ENCODE measurements at regions not wholly inside any gene's neighbourhood (a gene's known extent, or its start where the extent isn't known, plus 50 kb on each side); places are given as distances from the start of the nearest gene placed in this dataset.

DNA sequence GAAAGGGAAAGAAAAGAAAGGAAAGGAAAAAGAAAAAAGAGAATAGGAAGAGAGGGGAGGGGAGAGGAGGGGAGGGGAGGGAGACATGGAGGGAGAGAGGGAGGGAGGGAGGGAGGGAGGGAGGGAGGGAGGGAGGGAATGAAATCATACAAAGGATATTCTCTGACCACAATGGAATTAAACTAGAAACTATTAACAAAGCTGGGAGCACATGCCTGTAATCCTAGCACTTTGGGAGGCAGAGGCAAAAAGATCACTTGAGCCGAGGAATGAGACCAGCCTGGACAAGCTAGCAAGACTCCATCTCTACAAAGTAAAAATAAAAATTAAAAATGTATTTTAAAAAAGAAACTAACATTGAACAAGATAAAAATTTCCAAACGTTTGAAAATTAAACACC is 62.8 kb downstream of the ILRUN start:
- Histone ChIP-seq H3K36me3 (ENCODE audit: control insufficient read depth in 1 of 2, insufficient read depth in 2 of 2, low read length in 2 of 2) (no peaks in the 10 kb centered on the region), H3K4me1 (ENCODE audit: control insufficient read depth in 1 of 2, insufficient read depth in 2 of 2, low read length in 2 of 2) (peaks cover 8 to 42% of the 10 kb centered on the region in 2 experiments), H2AFZ (ENCODE audit: low read depth, low read length, poor library complexity, severe bottlenecking) (no peak overlapping the region), H3K4me3 (replicated peaks in 1 of 2; ENCODE audit: low read depth in 1 of 2, low read length in 2 of 2) (no peak overlapping the region), H3K4me2 (ENCODE audit: low read length) (no peak overlapping the region), H3K79me2 (ENCODE audit: insufficient read depth, low read length) (peaks cover 14% of the 10 kb centered on the region; the same call in 1 of the 2 replicates), H3K27ac (ENCODE audit: low read depth, low read length) (no peak overlapping the region), H3K9me3 (ENCODE audit: control insufficient read depth in 1 of 2, insufficient read depth in 1 of 2, low read depth in 1 of 2, low read length in 2 of 2) (no peaks in the 10 kb centered on the region), H3K27me3 (ENCODE audit: insufficient read depth, low read length) (no peaks in the 10 kb centered on the region), H4K20me1 (ENCODE audit: insufficient read depth) (no peaks in the 10 kb centered on the region), H3K9me2 (ENCODE audit: insufficient read depth) (no peaks in the 10 kb centered on the region), H3K9ac (ENCODE audit: low read length) (no peak overlapping the region)
- BruUV-seq (replicated peaks): no TSS peak
- ChIA-PET POLR2A (no interaction called here), CTCF (no interaction called here), RAD21 (ENCODE audit: low non-redundant PET in 1 of 2, low total read pairs in 2 of 2, uncharacterized antibody in 2 of 2, unreplicated experiment in 2 of 2) (no interaction called here)
- ATAC-seq (no peak), DNase-seq (ENCODE audit: low read depth, low spot score) (no peak)
- intact Hi-C loops (cut with micrococcal nuclease): loop anchor here (10.0 kb wide), 1 partner anchor 121 kb away; the partner anchor contains the start of gene SNRPC
- TF ChIP-seq TCF7L2 (IDR thresholded peaks at IDR 0.05; ENCODE audit: borderline replicate concordance, extremely low read depth, insufficient read depth, insufficient read length) (no peak), SRF (IDR thresholded peaks at IDR 0.05; ENCODE audit: low read depth) (no peak), RAD21 (IDR thresholded peaks at IDR 0.05; ENCODE audit: low read depth) (no peak), EZH2phosphoT487 (IDR thresholded peaks at IDR 0.05; ENCODE audit: borderline replicate concordance) (no peak), YY1 (IDR thresholded peaks at IDR 0.05; ENCODE audit: extremely low read depth, insufficient replicate concordance, low read depth, low read length) (no peak), SP1 (IDR thresholded peaks at IDR 0.05; ENCODE audit: low read depth) (no peak), POLR2A (IDR thresholded peaks at IDR 0.05; ENCODE audit: borderline replicate concordance, extremely low read depth, insufficient read depth, insufficient read length) (no peak), MAX (IDR thresholded peaks at IDR 0.05) (no peak), SIN3A (IDR thresholded peaks at IDR 0.05; ENCODE audit: low read depth) (no peak)

DNA sequence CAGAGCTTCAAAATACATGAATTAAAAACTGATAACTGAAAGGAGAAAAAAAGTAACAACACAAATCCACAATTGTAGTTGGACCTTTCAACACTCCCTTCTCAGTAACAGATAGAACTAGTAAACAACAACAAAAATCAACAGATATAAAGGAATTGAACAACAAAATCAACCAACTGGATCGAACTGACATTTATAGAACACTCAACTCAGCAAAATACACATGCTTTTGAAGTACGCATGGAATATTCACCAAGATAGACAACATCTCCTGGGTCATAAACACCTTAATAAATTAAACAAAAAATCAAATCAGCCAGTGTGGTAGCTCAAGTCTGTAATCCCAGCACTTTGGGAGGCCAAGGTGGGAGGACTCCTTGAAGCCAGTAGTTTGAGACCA is 63.3 kb downstream of the ILRUN start:
- ChIA-PET RAD21 (ENCODE audit: low non-redundant PET in 1 of 2, low total read pairs in 2 of 2, uncharacterized antibody in 2 of 2, unreplicated experiment in 2 of 2) (no interaction called here), CTCF (no interaction called here), POLR2A (no interaction called here)
- DNase-seq (ENCODE audit: low read depth, low spot score) (no peak), ATAC-seq (no peak)
- no TSS peak for BruUV-seq (replicated peaks)
- no peaks in the 10 kb centered on the region for H3K9me3 ChIP-seq (ENCODE audit: control insufficient read depth in 1 of 2, insufficient read depth in 1 of 2, low read depth in 1 of 2, low read length in 2 of 2)
- no peaks in the 10 kb centered on the region for H3K27me3 ChIP-seq (ENCODE audit: insufficient read depth, low read length)
- H3K36me3 ChIP-seq (ENCODE audit: control insufficient read depth in 1 of 2, insufficient read depth in 2 of 2, low read length in 2 of 2): no peaks in the 10 kb centered on the region
- no peak overlapping the region for H3K4me3 ChIP-seq (replicated peaks in 1 of 2; ENCODE audit: low read depth in 1 of 2, low read length in 2 of 2)
- H3K9me2 ChIP-seq (ENCODE audit: insufficient read depth): no peaks in the 10 kb centered on the region
- intact Hi-C loops (cut with micrococcal nuclease): loop anchor here (10.0 kb wide), 1 partner anchor 122 kb away; the partner anchor contains the start of gene SNRPC
- H4K20me1 ChIP-seq (ENCODE audit: insufficient read depth): no peaks in the 10 kb centered on the region
- peaks cover 16% of the 10 kb centered on the region; the same call in 1 of the 2 replicates for H3K79me2 ChIP-seq (ENCODE audit: insufficient read depth, low read length)
- no peak overlapping the region for H3K4me2 ChIP-seq (ENCODE audit: low read length)
- H3K4me1 ChIP-seq (ENCODE audit: control insufficient read depth in 1 of 2, insufficient read depth in 2 of 2, low read length in 2 of 2): peaks cover 8 to 47% of the 10 kb centered on the region in 2 experiments
- no peak overlapping the region for H3K27ac ChIP-seq (ENCODE audit: low read depth, low read length)
- no peak overlapping the region for H3K9ac ChIP-seq (ENCODE audit: low read length)
- H2AFZ ChIP-seq (ENCODE audit: low read depth, low read length, poor library complexity, severe bottlenecking): no peak overlapping the region
- TF ChIP-seq POLR2A (IDR thresholded peaks at IDR 0.05; ENCODE audit: borderline replicate concordance, extremely low read depth, insufficient read depth, insufficient read length): no peak
- TF ChIP-seq ELF1 (IDR thresholded peaks at IDR 0.05; ENCODE audit: borderline replicate concordance, low read depth): no peak
- no peak for TF ChIP-seq EZH2phosphoT487 (IDR thresholded peaks at IDR 0.05; ENCODE audit: borderline replicate concordance)
- no peak for TF ChIP-seq ZFX (IDR thresholded peaks at IDR 0.05)
- TF ChIP-seq, protein P1, sequence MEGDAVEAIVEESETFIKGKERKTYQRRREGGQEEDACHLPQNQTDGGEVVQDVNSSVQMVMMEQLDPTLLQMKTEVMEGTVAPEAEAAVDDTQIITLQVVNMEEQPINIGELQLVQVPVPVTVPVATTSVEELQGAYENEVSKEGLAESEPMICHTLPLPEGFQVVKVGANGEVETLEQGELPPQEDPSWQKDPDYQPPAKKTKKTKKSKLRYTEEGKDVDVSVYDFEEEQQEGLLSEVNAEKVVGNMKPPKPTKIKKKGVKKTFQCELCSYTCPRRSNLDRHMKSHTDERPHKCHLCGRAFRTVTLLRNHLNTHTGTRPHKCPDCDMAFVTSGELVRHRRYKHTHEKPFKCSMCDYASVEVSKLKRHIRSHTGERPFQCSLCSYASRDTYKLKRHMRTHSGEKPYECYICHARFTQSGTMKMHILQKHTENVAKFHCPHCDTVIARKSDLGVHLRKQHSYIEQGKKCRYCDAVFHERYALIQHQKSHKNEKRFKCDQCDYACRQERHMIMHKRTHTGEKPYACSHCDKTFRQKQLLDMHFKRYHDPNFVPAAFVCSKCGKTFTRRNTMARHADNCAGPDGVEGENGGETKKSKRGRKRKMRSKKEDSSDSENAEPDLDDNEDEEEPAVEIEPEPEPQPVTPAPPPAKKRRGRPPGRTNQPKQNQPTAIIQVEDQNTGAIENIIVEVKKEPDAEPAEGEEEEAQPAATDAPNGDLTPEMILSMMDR (IDR thresholded peaks at IDR 0.05 in 2 of 3, conservative IDR thresholded peaks at IDR 0.05 in 1 of 3; ENCODE audit: borderline replicate concordance in 1 of 3, insufficient read depth in 1 of 3, low read depth in 2 of 3, low read length in 2 of 3): no peak
- TF ChIP-seq, protein P2, sequence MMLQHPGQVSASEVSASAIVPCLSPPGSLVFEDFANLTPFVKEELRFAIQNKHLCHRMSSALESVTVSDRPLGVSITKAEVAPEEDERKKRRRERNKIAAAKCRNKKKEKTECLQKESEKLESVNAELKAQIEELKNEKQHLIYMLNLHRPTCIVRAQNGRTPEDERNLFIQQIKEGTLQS (IDR thresholded peaks at IDR 0.05): no peak
- TF ChIP-seq, protein P3, sequence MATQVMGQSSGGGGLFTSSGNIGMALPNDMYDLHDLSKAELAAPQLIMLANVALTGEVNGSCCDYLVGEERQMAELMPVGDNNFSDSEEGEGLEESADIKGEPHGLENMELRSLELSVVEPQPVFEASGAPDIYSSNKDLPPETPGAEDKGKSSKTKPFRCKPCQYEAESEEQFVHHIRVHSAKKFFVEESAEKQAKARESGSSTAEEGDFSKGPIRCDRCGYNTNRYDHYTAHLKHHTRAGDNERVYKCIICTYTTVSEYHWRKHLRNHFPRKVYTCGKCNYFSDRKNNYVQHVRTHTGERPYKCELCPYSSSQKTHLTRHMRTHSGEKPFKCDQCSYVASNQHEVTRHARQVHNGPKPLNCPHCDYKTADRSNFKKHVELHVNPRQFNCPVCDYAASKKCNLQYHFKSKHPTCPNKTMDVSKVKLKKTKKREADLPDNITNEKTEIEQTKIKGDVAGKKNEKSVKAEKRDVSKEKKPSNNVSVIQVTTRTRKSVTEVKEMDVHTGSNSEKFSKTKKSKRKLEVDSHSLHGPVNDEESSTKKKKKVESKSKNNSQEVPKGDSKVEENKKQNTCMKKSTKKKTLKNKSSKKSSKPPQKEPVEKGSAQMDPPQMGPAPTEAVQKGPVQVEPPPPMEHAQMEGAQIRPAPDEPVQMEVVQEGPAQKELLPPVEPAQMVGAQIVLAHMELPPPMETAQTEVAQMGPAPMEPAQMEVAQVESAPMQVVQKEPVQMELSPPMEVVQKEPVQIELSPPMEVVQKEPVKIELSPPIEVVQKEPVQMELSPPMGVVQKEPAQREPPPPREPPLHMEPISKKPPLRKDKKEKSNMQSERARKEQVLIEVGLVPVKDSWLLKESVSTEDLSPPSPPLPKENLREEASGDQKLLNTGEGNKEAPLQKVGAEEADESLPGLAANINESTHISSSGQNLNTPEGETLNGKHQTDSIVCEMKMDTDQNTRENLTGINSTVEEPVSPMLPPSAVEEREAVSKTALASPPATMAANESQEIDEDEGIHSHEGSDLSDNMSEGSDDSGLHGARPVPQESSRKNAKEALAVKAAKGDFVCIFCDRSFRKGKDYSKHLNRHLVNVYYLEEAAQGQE (IDR thresholded peaks at IDR 0.05; ENCODE audit: low read depth): no peak
- no peak for TF ChIP-seq EZH2 (IDR thresholded peaks at IDR 0.05)
- no peak for TF ChIP-seq SP1 (IDR thresholded peaks at IDR 0.05; ENCODE audit: low read depth)
- no peak for TF ChIP-seq SIN3A (IDR thresholded peaks at IDR 0.05; ENCODE audit: low read depth)
- TF ChIP-seq YY1 (IDR thresholded peaks at IDR 0.05; ENCODE audit: extremely low read depth, insufficient replicate concordance, low read depth, low read length): no peak

Data from HCT116 (cell line).